ENCODE measurements at regions not wholly inside any gene's neighbourhood (a gene's known extent, or its start where the extent isn't known, plus 50 kb on each side); places are given as distances from the start of the nearest gene placed in this dataset.

- peaks cover 0 to 5% (median 0%) of the 10 kb centered on the region in 10 experiments; a peak in 4 of 20 replicates for H3K4me1 ChIP-seq
- TF ChIP-seq Cebpa-rat (IDR thresholded peaks at IDR 0.05): no peak
- H3K36me3 ChIP-seq: peaks cover 0 to 9% (median 0%) of the 10 kb centered on the region in 11 experiments; a peak in 2 of 22 replicates
- no peak overlapping the region for H3K4me3 ChIP-seq
- H3K27ac ChIP-seq: no peak overlapping the region
- H3K9me3 ChIP-seq (replicated peaks in 1 of 11): peaks cover 14 to 63% (median 44%) of the 10 kb centered on the region in 11 experiments; a peak in 21 of 22 replicates
- no peak overlapping the region for H3K9ac ChIP-seq
- H3K4me2 ChIP-seq: no peak overlapping the region
- H3K27me3 ChIP-seq: no peaks in the 10 kb centered on the region
- H4K20me1 ChIP-seq: no peaks in the 10 kb centered on the region
These were observed 561.3 kb upstream of the ZNF717 start for GRCh38 chr3:76346690-76347089.

GRCh38 chr3:76349715-76350480 is 564.5 kb upstream of the ZNF717 start:
- no peak for TF ChIP-seq Cebpa-rat (IDR thresholded peaks at IDR 0.05)
- Histone ChIP-seq H3K27me3 (no peaks in the 10 kb centered on the region), H4K20me1 (no peaks in the 10 kb centered on the region), H3K9me3 (replicated peaks in 1 of 11) (peaks cover 12 to 63% (median 48%) of the 10 kb centered on the region in 11 experiments; a peak in 21 of 22 replicates), H3K4me3 (no peak overlapping the region), H3K4me2 (no peak overlapping the region), H3K36me3 (peaks cover 0 to 9% (median 0%) of the 10 kb centered on the region in 11 experiments; a peak in 2 of 22 replicates), H3K27ac (no peak overlapping the region), H3K4me1 (peaks cover 0 to 18% (median 8%) of the 10 kb centered on the region in 10 experiments; a peak in 11 of 20 replicates), H3K9ac (no peak overlapping the region)

GRCh38 chr3:76352051-76352450 is 566.7 kb upstream of the ZNF717 start:
- peak overlapping the region in 2 of 11 experiments; percentile 46 to 51; a peak in 5 of 22 replicates for H3K27ac ChIP-seq
- H3K9ac ChIP-seq: no peak overlapping the region
- peaks cover 12 to 58% (median 36%) of the 10 kb centered on the region in 11 experiments; a peak in 21 of 22 replicates for H3K9me3 ChIP-seq (replicated peaks in 1 of 11)
- peaks cover 0 to 9% (median 0%) of the 10 kb centered on the region in 11 experiments; a peak in 2 of 22 replicates for H3K36me3 ChIP-seq
- no peaks in the 10 kb centered on the region for H4K20me1 ChIP-seq
- no peak for TF ChIP-seq Cebpa-rat (IDR thresholded peaks at IDR 0.05)
- no peak overlapping the region for H3K4me3 ChIP-seq
- peak overlapping the region in 7 of 11 experiments; percentile 0 to 40 (median 33); a peak in 9 of 22 replicates for H3K4me2 ChIP-seq
- H3K4me1 ChIP-seq: peaks cover 0 to 18% (median 8%) of the 10 kb centered on the region in 10 experiments; a peak in 11 of 20 replicates
- H3K27me3 ChIP-seq: no peaks in the 10 kb centered on the region

GRCh38 chr3:76352511-76353284 is 567.3 kb upstream of the ZNF717 start:
- peaks cover 0 to 9% (median 0%) of the 10 kb centered on the region in 11 experiments; a peak in 2 of 22 replicates for H3K36me3 ChIP-seq
- no peak overlapping the region for H3K9ac ChIP-seq
- peaks cover 0 to 18% (median 8%) of the 10 kb centered on the region in 10 experiments; a peak in 11 of 20 replicates for H3K4me1 ChIP-seq
- peak overlapping the region in 7 of 11 experiments; percentile 0 to 40 (median 33); a peak in 8 of 22 replicates for H3K4me2 ChIP-seq
- peaks cover 11 to 59% (median 34%) of the 10 kb centered on the region in 11 experiments; a peak in 21 of 22 replicates for H3K9me3 ChIP-seq (replicated peaks in 1 of 11)
- TF ChIP-seq Cebpa-rat (IDR thresholded peaks at IDR 0.05): no peak
- H3K27me3 ChIP-seq: no peaks in the 10 kb centered on the region
- H3K4me3 ChIP-seq: no peak overlapping the region
- H4K20me1 ChIP-seq: no peaks in the 10 kb centered on the region
- peak overlapping the region in 3 of 11 experiments; percentile 13 to 51 (median 46); a peak in 4 of 22 replicates for H3K27ac ChIP-seq

GRCh38 chr3:76353683-76354082 is 568.3 kb upstream of the ZNF717 start:
- Histone ChIP-seq H4K20me1 (no peaks in the 10 kb centered on the region), H3K9ac (no peak overlapping the region), H3K9me3 (replicated peaks in 1 of 11) (peaks cover under 1 to 55% (median 24%) of the 10 kb centered on the region in 11 experiments; a peak in 18 of 22 replicates), H3K4me2 (no peak overlapping the region), H3K27ac (no peak overlapping the region), H3K4me1 (peaks cover 0 to 18% (median 8%) of the 10 kb centered on the region in 10 experiments; a peak in 11 of 20 replicates), H3K36me3 (peaks cover 0 to 4% (median 0%) of the 10 kb centered on the region in 11 experiments; a peak in 1 of 22 replicates), H3K27me3 (no peaks in the 10 kb centered on the region), H3K4me3 (no peak overlapping the region)
- TF ChIP-seq Cebpa-rat (IDR thresholded peaks at IDR 0.05): no peak

GRCh38 chr3:76361010-76361409 is 575.7 kb upstream of the ZNF717 start:
- H3K36me3 ChIP-seq: peaks cover 0 to 25% (median 0%) of the 10 kb centered on the region in 11 experiments; a peak in 8 of 22 replicates
- no peak overlapping the region for H3K27ac ChIP-seq
- no peak overlapping the region for H3K4me3 ChIP-seq
- H3K9ac ChIP-seq: no peak overlapping the region
- peaks cover 0 to 10% (median 0%) of the 10 kb centered on the region in 10 experiments; a peak in 2 of 20 replicates for H3K4me1 ChIP-seq
- H4K20me1 ChIP-seq: no peaks in the 10 kb centered on the region
- no peak overlapping the region for H3K4me2 ChIP-seq
- no peaks in the 10 kb centered on the region for H3K27me3 ChIP-seq
- no peak for TF ChIP-seq Cebpa-rat (IDR thresholded peaks at IDR 0.05)
- H3K9me3 ChIP-seq (replicated peaks in 1 of 11): peaks cover 22 to 83% (median 69%) of the 10 kb centered on the region in 11 experiments; a peak in 21 of 22 replicates

- no peak overlapping the region for H3K9ac ChIP-seq
- peaks cover 23 to 87% (median 75%) of the 10 kb centered on the region in 11 experiments; a peak in 21 of 22 replicates for H3K9me3 ChIP-seq (replicated peaks in 1 of 11)
- H3K4me3 ChIP-seq: no peak overlapping the region; a peak in 1 of 20 replicates
- peaks cover 3 to 18% (median 7%) of the 10 kb centered on the region in 10 experiments; a peak in 19 of 20 replicates for H3K4me1 ChIP-seq
- no peaks in the 10 kb centered on the region for H3K27me3 ChIP-seq
- TF ChIP-seq Cebpa-rat (IDR thresholded peaks at IDR 0.05): no peak
- H4K20me1 ChIP-seq: no peaks in the 10 kb centered on the region
- H3K4me2 ChIP-seq: peak overlapping the region in 1 of 11 experiments; percentile 27; a peak in 1 of 22 replicates
- H3K36me3 ChIP-seq: peaks cover 0 to 25% (median 0%) of the 10 kb centered on the region in 11 experiments; a peak in 8 of 22 replicates
- peak overlapping the region in 2 of 11 experiments; percentile 27 to 29; a peak in 2 of 22 replicates for H3K27ac ChIP-seq
These were observed 577.3 kb upstream of the ZNF717 start for GRCh38 chr3:76362643-76363042.

GRCh38 chr3:76365275-76365674 is 579.9 kb upstream of the ZNF717 start:
- Histone ChIP-seq H3K4me3 (no peak overlapping the region), H4K20me1 (no peaks in the 10 kb centered on the region), H3K36me3 (peaks cover 0 to 40% (median 0%) of the 10 kb centered on the region in 11 experiments; a peak in 9 of 22 replicates), H3K4me1 (peaks cover 3 to 33% (median 19%) of the 10 kb centered on the region in 10 experiments; a peak in 19 of 20 replicates), H3K9me3 (replicated peaks in 1 of 11) (peaks cover 23 to 91% (median 79%) of the 10 kb centered on the region in 11 experiments; a peak in 21 of 22 replicates), H3K4me2 (no peak overlapping the region), H3K27me3 (no peaks in the 10 kb centered on the region), H3K27ac (no peak overlapping the region), H3K9ac (no peak overlapping the region)
- TF ChIP-seq Cebpa-rat (IDR thresholded peaks at IDR 0.05): no peak

Measured in BLaER1 treated with 17β-estradiol and CSF1 and Interleukin-3, amounts not matched to agents 10 nM and 100 nM (cell line).